CD4-positive, alpha-beta T cell treated with Interleukin-12 subunit alpha and Interleukin-12 subunit beta, for 1 hour (primary cell): ENCODE measurements at regions not wholly inside any gene's neighbourhood (a gene's known extent, or its start where the extent isn't known, plus 50 kb on each side); places are given as distances from the start of the nearest gene placed in this dataset.

Experiments
- DNase-seq: peaks from one replicate; pipeline ENCODE4 v3.0.0-alpha.2; 2020

DNA sequence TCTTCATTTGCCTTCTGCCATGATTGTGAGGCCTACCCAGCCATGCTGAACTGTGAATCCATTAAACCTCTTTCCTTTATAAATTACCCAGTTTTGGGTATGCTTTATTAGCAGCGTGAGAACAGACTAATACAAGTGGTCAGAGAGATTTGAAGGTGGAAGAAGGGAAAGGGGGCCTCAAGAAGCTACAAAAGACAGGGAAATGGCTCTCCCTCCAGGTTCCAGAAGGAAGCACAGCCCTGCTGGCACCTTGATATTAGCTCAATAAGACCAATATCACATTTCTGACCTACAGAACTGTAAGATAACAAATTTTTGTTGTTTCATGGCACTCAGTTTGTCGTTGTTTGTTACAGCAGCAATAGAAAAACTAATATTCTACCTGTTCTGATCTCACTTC lies 536.5 kb upstream of the MARCKS start:
- DNase-seq: no peak

DNA sequence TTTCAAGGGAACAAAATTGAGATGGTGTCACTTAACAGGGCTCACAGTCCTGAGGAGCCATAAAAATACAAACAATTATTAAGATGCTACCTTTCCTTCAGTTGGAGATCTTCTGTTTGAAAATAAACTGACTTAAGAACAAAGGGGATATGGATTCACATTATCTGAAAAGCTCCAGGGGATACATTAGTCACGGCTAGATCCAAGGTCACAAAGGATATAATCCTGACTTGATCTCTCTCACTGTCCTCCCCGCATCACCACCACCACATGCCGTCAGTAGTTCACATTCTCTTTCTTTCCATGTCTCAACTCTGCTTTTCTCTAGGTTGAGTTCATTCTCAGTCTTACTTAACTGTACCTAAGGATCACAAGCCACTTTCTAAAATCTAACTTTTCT lies 530.4 kb upstream of the MARCKS start:
- no peak for DNase-seq

DNA sequence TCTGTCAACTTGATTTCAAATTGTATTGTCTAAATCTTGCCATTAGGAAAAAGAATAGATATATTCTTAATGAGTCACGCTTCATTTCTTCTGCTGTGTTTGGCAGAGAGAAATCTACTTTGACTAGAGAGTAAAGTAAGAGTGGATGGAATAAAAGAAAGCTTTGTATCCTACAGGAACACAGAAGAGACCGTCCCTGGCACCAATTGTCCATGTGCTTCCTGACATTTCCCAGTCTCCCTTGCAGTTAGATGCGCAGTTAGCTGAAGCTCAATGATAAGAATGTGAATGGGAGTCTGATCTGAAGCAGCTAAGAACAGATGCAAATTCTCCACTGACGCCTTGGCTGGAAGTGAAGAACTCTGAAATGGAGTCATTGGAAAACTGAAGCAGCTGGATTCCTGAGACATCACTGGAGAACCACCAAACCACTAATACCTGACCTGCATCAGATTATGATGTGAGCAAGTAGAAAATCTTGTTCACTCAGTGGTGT lies 528.2 kb upstream of the MARCKS start:
- DNase-seq: no peak

DNA sequence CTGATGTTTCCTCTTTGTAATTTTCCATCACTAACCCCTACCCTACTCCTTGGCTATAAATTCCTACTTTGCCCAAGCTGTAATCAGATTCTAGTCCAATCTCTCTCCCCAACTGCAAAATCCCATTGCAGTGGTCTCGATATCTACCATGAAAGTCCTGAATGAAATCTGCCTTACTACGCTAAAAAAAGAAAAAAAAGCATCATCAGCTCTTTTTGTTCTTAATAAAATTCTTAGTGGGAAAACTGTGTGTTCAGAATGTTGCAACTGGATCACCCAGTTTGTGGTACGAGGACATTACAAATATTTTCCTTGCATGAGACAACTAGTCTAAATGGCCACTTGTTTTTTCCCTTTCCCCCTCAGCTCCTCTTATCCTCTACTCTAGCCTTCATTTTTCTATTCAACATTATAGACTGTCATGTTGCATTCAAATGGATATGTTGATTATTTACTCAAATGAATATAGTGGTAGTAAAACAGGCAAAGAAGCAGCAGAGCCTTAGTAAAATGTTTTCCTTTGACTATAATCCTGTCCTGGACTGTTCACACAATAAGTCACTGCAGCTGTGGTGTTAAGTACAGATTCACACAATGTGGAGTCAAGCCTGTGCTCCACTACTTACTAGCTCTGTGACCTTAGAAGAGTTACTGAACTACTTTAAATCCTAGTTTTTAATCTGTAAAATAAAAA lies 527.1 kb upstream of the MARCKS start:
- DNase-seq: no peak

DNA sequence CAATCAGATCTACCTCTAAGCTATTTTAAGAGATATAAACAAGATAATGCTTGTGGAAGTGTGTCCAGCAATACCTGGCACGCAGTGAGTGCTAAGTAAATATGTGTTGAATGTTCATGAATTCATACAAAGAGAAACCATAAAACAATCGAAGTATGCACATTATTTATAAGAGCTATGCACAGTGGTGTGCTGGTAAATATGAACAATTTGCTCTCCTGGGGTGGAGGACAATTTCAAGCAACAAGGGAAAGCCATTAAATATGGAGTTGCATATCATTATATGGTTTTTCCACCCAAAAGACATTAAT lies 526.6 kb upstream of the MARCKS start:
- no peak for DNase-seq

DNA sequence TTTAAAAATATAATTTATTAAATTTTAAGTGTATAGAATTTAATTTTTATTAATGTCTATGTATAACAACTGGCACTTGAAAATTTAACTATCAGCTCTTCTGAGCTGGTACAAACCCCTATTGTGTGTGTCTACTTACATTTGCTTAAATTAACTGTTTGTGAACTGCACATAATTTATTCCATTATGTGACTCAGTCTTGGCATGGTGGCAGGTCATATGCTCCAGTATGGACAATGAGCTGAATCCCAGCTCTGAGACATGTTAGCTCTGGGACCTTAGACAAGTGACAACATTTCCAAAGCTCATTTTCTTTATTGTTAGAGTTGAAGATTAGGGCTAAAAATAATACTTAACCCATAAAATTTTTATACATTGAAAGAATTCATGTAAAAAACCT lies 526.1 kb upstream of the MARCKS start:
- DNase-seq: no peak

DNA sequence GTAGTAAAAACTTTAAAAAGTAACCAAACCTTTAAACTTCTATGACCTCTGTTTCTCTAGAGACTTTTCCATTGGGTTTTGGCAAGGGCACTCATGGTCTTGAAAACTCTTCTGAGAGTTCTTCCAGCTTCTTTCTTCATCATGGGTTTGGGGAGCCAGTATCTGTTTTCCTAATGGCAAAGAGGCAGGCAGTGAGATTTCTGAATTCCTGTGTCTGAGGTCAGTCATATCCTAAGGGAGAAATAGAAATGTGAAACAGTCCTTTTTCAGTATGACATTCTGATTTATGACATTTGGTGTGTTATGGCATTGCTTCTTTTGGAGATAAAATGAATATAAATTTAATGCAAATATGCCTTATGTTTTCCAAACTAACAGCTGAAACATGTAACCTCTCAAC lies 518.5 kb upstream of the MARCKS start:
- DNase-seq: no peak

DNA sequence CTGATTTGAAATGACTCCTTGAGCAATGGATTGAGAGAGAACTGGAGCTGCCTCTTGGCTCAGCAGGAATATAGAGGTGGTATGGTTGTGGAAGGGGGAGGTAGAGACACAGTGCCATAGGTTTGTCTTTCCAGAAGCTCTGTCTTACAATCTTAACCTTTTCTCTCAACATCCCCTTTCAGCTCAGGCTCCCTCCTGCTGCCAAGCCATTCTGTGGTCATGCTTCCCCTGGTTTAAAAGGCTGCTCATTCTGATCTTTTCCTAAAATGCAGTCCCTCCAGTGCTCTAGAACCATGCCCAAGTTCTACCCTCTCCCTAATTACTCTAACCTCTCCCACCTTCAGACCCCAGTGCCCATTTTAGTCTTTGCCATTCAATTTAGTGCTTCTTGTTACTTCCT lies 517.9 kb upstream of the MARCKS start:
- no peak for DNase-seq

DNA sequence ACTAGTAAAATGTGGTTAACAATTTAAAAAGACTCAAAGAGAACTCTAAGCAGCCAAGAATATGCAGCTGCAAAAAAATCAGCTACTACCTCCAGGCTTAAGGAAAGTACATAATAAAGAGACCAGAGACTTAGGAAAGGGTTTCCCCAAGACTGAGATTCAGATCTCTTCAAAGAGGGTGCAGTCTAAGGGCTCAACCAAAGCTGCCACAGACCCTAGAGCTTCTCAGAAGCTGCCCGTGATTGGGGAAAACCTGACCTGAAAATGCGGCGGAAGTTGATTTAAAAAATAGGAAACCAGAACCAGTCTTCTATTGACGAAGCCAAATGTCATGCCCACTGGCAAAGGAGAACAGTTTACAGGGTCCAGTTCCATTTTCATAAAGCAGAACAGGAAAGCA lies 516.8 kb upstream of the MARCKS start:
- no peak for DNase-seq

DNA sequence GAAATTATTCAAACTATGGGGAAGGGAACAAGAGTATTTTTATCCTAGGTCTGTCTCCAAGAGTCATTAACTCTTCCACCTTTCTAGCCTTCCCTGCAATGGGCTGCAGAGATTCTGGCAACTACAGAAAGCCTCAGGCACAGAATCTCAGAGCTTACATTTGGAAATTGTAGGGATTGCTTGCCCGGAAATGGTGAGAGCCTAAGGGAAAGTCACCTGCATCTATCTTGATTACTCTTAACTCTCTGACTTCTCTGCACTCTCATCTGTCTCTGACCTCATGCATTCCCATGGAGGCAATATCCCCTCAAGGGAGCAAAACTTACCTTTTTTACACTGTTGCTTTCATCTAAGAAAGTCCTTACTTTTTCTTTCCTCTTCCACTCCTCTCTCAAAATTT lies 513.2 kb upstream of the MARCKS start:
- no peak for DNase-seq

DNA sequence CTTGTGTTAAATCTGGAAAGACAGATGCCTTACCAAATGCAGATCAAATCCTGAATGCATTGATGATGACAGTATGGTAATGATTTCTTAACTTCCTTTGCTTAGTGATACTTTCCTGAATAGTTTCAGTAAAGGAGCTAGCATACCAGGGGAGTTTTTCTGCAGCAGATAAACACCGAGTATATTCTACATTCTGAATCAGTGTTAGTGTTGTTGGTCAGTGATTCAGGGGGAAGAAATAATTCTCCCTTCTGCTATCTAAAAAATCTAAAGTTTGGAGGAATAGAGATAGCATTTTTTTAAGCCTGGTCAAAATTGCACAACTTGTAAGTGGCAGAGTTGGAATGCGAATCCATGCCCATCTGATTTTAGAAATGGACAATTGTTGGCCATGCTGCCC lies 512.2 kb upstream of the MARCKS start:
- no peak for DNase-seq

DNA sequence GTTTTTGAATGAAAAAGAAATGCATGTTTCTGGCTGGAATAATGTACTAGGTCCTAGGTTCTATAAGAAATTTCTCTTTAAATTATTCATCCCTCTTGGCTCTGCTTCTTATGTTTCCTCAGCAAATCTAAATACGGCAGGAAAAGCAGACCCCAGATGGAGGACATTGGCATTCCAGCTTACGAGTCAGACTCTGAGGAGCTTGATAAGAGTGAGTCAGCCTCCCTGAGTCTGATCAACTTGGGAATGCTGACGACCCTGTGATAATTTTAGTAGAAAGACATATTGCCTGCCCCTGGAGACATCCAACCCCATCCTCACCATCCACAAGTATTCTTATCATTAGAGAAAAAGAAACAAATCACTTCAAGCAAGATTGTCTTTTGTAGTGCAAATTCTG lies 509.7 kb upstream of the MARCKS start:
- no peak for DNase-seq

DNA sequence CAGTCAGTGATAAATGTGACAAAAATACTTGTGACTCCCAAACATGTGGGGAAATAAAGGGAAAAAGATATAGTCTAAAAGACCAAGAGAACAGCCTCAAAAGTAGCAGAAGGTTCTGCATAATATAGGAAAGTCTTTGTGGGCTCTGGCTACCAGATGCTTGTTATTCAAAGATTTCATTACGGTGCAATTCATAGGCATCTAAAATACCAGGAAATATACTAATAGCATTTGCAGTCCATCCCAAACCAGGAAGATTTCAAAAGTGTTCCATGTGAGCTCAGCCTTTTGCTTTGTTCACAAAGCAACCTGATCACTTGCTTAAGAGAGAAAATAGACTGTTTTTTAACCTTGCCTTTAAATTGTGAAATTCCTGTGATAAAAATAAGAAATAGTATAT lies 506.7 kb upstream of the MARCKS start:
- no peak for DNase-seq

DNA sequence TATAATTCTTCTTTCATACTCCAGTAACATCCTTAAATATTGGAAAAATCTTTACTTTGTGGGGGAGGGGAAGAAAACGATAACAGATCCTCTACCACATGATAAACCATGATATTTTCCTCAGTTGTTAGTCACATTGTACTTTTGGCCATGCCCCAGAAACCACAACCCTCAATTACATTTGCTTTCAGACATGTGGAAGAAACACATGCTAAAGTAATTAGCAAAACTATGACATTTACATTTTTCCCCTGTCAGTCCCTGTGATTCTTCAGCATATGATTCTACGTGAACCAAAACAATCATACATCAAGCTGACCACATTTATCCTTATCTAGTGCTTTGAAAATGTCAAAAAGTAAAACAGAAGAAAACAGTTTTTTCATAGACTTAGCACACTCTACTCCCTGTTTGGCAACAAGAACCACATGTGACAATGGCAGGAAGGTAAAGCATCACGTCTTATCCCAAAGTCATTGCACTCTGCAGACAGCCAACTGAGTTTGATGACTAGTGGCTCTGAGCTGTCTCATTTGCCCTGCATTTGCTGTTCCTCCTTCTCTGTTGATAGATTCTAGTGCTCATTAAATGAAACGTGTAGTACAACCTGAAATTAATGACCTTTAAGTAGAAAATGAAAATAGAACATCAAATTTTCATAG lies 505.8 kb upstream of the MARCKS start:
- DNase-seq: no peak

DNA sequence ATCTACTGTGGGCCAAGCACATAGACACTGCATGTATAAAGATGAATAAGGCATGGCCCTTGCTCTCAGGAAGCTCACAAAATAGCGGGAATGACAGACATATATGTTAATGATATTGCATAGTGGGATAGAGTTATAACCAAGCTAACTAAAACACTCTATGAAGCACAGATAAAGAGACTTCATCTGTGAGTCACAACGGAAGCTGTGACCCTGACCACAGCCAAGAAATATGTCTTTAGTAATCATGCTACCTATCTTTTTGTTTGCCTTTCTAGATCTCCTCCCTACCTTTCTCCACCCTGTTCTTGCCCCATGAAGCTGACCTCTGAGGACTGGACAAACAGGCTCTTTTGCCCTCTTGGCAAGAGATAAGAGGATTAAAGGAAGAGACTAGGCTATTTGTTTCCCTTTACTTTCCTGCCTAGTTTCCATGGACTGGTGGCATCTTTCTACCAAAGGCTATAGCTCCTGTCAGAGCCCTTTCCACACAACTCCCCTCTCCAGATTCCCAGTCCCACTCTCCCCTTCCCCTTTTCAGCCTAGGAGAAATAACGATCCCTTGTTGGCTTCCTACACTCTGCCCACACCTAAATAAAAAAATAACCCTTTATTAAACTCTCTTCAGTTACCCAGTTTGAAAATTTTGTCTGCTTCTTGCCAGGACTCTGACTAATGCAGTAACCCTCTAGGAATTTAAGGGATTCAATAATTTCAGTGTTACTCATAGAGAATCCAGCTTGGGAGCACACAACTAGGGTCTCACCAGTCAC lies 504.9 kb upstream of the MARCKS start:
- no peak for DNase-seq

DNA sequence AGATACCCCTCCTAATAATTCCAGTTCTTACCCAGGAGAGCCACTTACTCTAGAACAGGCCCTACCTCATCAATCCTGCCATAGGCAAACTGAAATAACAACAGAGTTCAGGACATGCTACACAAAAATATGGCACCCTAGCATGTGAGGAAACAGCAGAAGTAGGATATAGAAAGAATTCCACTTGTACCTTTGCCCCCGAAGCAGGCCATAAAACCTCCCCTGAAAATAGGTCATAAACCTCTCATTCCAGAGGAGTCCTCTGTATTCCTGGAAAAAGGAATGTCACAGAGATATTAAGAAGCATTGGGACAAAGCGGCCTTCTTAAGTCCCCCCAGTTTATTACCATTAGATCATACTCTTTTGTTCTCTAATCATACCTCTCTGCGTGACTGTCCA lies 504.3 kb upstream of the MARCKS start:
- no peak for DNase-seq

DNA sequence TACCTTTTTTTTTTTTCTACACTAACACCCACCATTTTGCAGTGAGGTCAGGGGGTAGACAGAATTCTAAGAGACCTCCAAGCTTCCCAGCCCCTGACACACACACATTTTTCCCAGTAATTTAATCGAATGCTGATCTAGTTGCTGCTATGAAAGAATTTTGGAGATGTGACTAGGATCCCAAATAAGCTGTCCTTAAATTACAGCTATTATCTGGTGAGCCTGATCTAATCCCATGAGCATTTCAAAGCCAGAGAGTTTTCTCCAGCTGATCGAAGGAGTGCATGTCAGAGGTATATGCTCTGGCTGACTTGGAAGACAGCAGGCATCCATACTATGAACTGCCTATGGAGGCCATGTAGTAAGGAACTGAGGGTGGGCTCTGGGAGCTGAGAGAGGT lies 503.8 kb upstream of the MARCKS start:
- no peak for DNase-seq

DNA sequence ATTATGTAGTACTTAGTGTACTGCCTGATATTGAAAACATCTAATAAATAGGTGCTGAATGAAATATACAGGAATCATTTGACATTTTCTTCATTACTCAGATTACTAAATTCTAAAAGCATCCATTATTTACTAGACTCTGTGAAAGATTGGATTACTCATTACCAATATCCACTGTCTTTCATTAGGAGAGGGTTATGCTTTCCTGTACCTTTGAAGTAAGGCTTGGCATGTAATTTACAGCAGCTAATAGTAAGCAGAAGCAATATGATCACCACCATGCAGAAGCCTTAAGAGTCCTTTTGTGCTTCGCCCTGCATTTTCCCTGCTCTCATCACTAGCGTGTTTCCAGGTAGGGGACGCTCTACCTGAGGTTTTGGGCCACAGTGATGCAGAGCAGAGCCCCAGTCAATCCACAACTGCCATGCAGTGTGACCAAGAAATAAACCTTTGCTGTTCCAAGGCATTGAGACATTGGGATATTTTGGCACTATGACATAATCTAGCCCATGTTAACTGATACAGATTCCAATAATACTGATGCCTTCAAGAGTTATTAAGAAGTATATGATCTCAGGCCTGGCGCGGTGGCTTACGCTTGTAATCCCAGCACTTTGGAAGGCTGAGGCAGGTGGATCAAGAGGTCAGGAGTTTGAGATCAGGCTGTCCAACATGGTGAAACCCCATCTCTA lies 502.8 kb upstream of the MARCKS start:
- no peak for DNase-seq

DNA sequence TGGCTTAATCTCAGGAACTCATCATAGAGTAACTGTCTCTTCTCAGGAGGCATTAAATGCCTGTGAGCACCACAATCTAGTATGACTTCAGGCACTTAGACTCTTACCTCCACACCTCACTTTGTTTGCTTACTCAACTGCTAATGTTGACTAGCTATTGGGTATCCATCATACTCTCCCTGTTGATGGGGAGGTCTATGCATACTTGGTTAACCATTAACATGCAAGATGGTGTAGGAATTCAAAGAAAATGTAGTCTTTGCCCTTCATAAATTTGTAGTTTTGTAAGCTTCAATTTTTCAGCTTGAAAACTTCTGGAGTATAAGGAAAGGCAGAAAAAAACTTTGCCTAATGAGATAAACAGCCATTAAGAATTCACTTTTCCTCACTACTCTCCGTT lies 501.0 kb upstream of the MARCKS start:
- no peak for DNase-seq

DNA sequence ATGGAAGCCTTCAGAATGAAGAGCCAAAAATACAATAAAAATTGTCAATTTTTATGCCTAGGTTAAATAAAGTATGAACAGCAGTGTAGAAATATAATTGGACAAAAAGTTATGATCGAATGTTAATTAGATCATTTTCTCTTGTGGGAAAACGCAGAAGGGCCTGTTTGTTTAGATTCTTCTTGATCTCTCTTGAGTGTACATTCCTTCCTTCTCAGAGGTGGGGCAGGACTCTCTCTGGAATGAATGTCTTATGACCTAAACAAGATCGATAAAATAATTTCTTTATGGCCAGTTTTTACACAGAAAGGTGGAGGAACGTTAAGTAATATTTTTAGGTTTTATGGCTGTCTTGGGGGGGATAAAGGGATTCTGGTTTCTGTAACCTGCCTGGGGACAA lies 500.1 kb upstream of the MARCKS start:
- no peak for DNase-seq

DNA sequence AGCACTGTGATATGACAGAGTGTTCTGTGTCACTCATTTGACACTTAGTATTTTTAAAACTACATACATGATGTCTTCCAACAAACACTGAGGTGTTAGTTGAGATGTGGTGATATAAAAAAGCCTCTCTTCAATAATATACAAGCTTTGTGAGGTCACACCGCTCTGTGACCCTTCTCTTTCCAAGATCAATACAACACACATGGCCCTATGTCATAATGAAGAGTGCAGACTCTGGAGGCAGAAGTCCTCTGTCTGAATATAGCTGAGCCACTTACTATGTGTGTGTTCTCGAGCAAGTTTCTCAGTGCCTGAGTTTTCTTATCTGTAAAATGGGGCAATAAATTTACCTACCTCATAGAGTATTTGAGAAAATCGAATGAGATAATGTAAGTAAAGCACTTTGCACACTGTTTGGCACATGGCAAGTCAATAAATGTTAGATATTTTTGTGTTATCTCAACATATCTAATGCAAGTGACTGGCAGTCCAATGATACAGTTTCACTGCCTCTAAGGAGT lies 499.0 kb upstream of the MARCKS start:
- DNase-seq: no peak

DNA sequence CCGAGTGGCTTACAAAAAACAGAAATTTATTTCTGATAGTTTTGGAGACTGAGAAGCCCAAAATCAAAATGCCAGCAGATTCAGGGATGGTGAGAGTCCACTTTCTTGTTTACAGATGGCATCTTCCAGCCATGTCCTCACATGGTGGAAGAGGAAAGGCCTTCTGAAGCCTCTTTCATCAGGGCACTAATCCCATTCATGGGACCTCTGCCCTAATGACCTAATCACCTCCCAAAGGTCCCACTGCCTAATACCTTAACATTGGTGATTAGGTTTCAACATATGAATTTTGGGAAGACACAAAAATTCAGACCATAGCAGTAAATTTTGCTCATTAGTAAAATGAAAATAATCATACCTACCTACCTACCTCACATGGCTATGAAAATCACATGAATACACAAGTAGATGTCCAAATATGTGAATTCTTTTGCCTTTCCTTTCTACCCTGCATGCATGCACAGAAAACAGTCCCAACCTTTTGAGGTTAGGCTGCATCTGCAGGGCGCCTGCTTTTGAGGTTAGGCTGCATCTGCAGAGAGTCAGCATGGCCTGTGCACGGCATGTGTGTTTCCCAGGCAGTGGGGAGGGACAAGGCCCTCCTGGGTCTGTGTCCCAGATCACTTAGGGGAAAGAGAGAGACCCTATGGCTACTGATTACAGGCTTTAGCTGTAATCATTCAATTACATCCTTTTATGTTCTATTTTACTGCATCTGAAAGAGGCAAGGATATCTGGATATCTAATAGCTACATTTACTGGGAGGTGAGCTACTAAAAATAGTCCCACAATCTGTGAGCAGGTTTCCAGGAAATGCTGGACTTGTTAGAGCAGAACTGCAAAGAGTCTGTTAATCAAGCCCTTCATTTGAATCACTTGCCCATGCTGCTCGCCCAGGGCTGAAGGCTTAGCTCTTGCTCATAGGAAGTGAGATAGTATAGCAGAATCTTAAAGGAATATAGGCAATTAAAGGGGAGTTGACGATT lies 497.7 kb upstream of the MARCKS start:
- DNase-seq: no peak
